ENCODE measurements at regions not wholly inside any gene's neighbourhood (a gene's known extent, or its start where the extent isn't known, plus 50 kb on each side); places are given as distances from the start of the nearest gene placed in this dataset.

DNA sequence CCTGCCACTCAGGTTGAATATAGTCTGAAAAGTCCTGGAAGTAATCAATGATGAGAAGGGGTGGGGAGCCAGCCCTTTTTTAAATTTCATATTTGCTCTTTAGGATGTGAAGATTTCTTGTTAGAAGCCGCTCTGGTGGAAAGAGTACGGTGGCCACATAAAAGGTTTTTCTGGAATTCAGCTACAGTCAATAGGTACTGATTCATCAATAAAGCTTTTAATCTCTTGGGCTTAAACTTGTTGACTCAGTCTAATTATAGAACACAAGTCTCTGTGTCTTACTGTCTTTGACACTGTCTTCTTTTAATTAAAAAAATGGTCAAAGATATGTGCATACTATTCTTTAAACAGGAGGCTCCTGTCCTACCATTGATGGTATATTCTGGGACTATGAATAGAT lies 99.9 kb upstream of the TP63 start:
- TF ChIP-seq, protein P1, sequence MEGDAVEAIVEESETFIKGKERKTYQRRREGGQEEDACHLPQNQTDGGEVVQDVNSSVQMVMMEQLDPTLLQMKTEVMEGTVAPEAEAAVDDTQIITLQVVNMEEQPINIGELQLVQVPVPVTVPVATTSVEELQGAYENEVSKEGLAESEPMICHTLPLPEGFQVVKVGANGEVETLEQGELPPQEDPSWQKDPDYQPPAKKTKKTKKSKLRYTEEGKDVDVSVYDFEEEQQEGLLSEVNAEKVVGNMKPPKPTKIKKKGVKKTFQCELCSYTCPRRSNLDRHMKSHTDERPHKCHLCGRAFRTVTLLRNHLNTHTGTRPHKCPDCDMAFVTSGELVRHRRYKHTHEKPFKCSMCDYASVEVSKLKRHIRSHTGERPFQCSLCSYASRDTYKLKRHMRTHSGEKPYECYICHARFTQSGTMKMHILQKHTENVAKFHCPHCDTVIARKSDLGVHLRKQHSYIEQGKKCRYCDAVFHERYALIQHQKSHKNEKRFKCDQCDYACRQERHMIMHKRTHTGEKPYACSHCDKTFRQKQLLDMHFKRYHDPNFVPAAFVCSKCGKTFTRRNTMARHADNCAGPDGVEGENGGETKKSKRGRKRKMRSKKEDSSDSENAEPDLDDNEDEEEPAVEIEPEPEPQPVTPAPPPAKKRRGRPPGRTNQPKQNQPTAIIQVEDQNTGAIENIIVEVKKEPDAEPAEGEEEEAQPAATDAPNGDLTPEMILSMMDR (IDR thresholded peaks at IDR 0.05; ENCODE audit: low read depth, low read length) = no peak
- TF ChIP-seq, protein P2, sequence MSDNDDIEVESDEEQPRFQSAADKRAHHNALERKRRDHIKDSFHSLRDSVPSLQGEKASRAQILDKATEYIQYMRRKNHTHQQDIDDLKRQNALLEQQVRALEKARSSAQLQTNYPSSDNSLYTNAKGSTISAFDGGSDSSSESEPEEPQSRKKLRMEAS (IDR thresholded peaks at IDR 0.05; ENCODE audit: low read depth, low read length) = no peak
- no peak for TF ChIP-seq POLR2A (IDR thresholded peaks at IDR 0.05; ENCODE audit: extremely low read depth, insufficient read length)

Measured in NB4 (cell line).